OCI-LY7 (cell line): ENCODE measurements at regions not wholly inside any gene's neighbourhood (a gene's known extent, or its start where the extent isn't known, plus 50 kb on each side); places are given as distances from the start of the nearest gene placed in this dataset.

Source experiments
- BruUV-seq: library from RNA; stranded (reverse); fragments of 400-500 nt; replicated peaks from 2 replicates; lab custom pipeline; 2021; lab: Mats Ljungman, UMichigan
- CTCF ChIA-PET: fragments of 300-600 bp; sonication (Branson Sonifier 250); formaldehyde crosslinking; loops from one replicate; lab custom pipeline; 2022; ENCODE audit warnings: antibody characterized with exemption; ENCODE audit not compliant: unreplicated experiment; lab: Charles Lee
- POLR2A ChIA-PET: fragments of 300-600 bp; sonication (Branson Sonifier 250); formaldehyde crosslinking; loops from one replicate; lab custom pipeline; 2022; ENCODE audit warnings: antibody characterized with exemption; lab: Charles Lee
- DNase-seq: peaks from one replicate; pipeline ENCODE4 v3.0.0-alpha.2; 2015; ENCODE audit warnings: low spot score
- H2AFZ ChIP-seq: fragments of 200-600 bp; sonication (generic), shearing (Covaris generic); 2 replicates; pipeline ENCODE4 v1.6.1; 2014; ENCODE audit warnings: mild to moderate bottlenecking, antibody characterized with exemption, low read length, moderate library complexity
- H3K27ac ChIP-seq: fragments of 200-600 bp; sonication (generic); 2 replicates; pipeline ENCODE4 v1.5.1; 2014; ENCODE audit warnings: mixed run types, low read depth, mild to moderate bottlenecking, moderate library complexity, low read length, inconsistent platforms; ENCODE audit not compliant: poor library complexity, severe bottlenecking
- H3K36me3 ChIP-seq: fragments of 200-600 bp; sonication (generic); 2 replicates; pipeline ENCODE4 v1.6.1; 2014; ENCODE audit warnings: mild to moderate bottlenecking, antibody characterized with exemption, low read length, moderate library complexity, mixed read lengths; ENCODE audit not compliant: insufficient read depth
- H3K4me1 ChIP-seq: fragments of 200-600 bp; sonication (generic); 2 replicates; pipeline ENCODE4 v1.5.1; 2014; ENCODE audit warnings: mild to moderate bottlenecking, low read length; ENCODE audit not compliant: insufficient read depth, poor library complexity, severe bottlenecking
- H3K4me2 ChIP-seq: fragments of 200-600 bp; sonication (generic); 2 replicates; pipeline ENCODE4 v1.6.1; 2014; ENCODE audit warnings: mild to moderate bottlenecking, low read length
- H3K4me3 ChIP-seq: fragments of 200-600 bp; sonication (generic); 2 replicates; pipeline ENCODE4 v1.5.1; 2014; ENCODE audit warnings: mild to moderate bottlenecking, low read depth, low read length; ENCODE audit not compliant: poor library complexity, severe bottlenecking
- H3K79me2 ChIP-seq: fragments of 200-600 bp; sonication (generic); 2 replicates; pipeline ENCODE4 v1.6.1; 2016; ENCODE audit warnings: low read depth, mild to moderate bottlenecking, low read length, moderate library complexity, mixed read lengths; ENCODE audit not compliant: insufficient read depth
- H3K9me2 ChIP-seq: fragments of 200-600 bp; sonication (generic); 2 replicates; pipeline ENCODE4 v1.6.1; 2016; ENCODE audit warnings: mild to moderate bottlenecking, low read length, mixed read lengths; ENCODE audit not compliant: insufficient read depth
- H3K9me3 ChIP-seq: fragments of 200-600 bp; sonication (generic); 2 replicates; pipeline ENCODE4 v1.6.1; 2014; ENCODE audit warnings: mild to moderate bottlenecking, mixed run types, low read length, mixed read lengths
- H4K20me1 ChIP-seq: fragments of 200-600 bp; sonication (generic); 2 replicates; pipeline ENCODE4 v1.6.1; 2014; ENCODE audit warnings: mild to moderate bottlenecking, antibody characterized with exemption, low read length, moderate library complexity, mixed read lengths; ENCODE audit not compliant: insufficient read depth
- CTCF ChIP-seq: fragments of 200-600 bp; sonication (generic); conservative IDR thresholded peaks from 2 replicates; pipeline ENCODE4 v1.5.1; 2014; ENCODE audit warnings: mild to moderate bottlenecking, antibody characterized with exemption, low read length, moderate library complexity, mixed read lengths
- EZH2phosphoT487 ChIP-seq: fragments of 200-600 bp; sonication (generic); IDR thresholded peaks from 2 replicates; pipeline ENCODE4 v1.6.1; 2018; ENCODE audit warnings: low read depth, borderline replicate concordance, mild to moderate bottlenecking, mixed run types, antibody characterized with exemption, low read length, moderate library complexity, mixed read lengths
- intact Hi-C: fragments of 100-400 bp; cut with micrococcal nuclease; formaldehyde crosslinking; loops from one replicate; pipeline ENCODE4 v1.10.0; 2022; ENCODE audit not compliant: unreplicated experiment

- Histone ChIP-seq H3K4me1 (no peaks in the 10 kb centered on the region), H3K79me2 (no peaks in the 10 kb centered on the region), H3K36me3 (no peaks in the 10 kb centered on the region), H4K20me1 (no peaks in the 10 kb centered on the region), H3K9me2 (no peaks in the 10 kb centered on the region), H3K9me3 (no peaks in the 10 kb centered on the region), H3K27ac (no peak overlapping the region), H3K4me2 (no peak overlapping the region), H2AFZ (no peak overlapping the region), H3K4me3 (no peak overlapping the region)
- ChIA-PET POLR2A (no interaction called here), CTCF (no interaction called here)
- intact Hi-C loops, result no loop called here
- DNase-seq, result no peak
- TF ChIP-seq EZH2phosphoT487 (no peak), CTCF (no peak)
- BruUV-seq, result no TSS peak
Observed at GRCh38 chr5:169367861-169368260, 66.9 kb upstream of the SLIT3 start.

- Histone ChIP-seq H3K79me2 (no peaks in the 10 kb centered on the region), H3K27ac (no peak overlapping the region), H3K4me2 (no peak overlapping the region), H3K9me2 (no peaks in the 10 kb centered on the region), H3K36me3 (no peaks in the 10 kb centered on the region), H2AFZ (no peak overlapping the region), H3K9me3 (no peaks in the 10 kb centered on the region), H3K4me3 (no peak overlapping the region), H4K20me1 (no peaks in the 10 kb centered on the region), H3K4me1 (no peaks in the 10 kb centered on the region)
- no peak for DNase-seq
- TF ChIP-seq EZH2phosphoT487, result no peak
- intact Hi-C loops, result no loop called here
- CTCF ChIA-PET, result no interaction called here
- no TSS peak for BruUV-seq
- POLR2A ChIA-PET, result no interaction called here
Observed at GRCh38 chr5:169357291-169357690, 56.4 kb upstream of the SLIT3 start.

GRCh38 chr5:169356811-169357210, 55.9 kb upstream of the SLIT3 start:
- Histone ChIP-seq H3K4me1 (no peaks in the 10 kb centered on the region), H3K36me3 (no peaks in the 10 kb centered on the region), H3K9me3 (no peaks in the 10 kb centered on the region), H2AFZ (no peak overlapping the region), H3K4me3 (no peak overlapping the region), H4K20me1 (no peaks in the 10 kb centered on the region), H3K4me2 (no peak overlapping the region), H3K9me2 (no peaks in the 10 kb centered on the region), H3K79me2 (no peaks in the 10 kb centered on the region), H3K27ac (no peak overlapping the region)
- BruUV-seq, result no TSS peak
- TF ChIP-seq EZH2phosphoT487 (no peak), CTCF (no peak)
- DNase-seq, result no peak
- POLR2A ChIA-PET, result no interaction called here
- intact Hi-C loops, result no loop called here
- CTCF ChIA-PET, result no interaction called here
